ENCODE measurements at regions not wholly inside any gene's neighbourhood (a gene's known extent, or its start where the extent isn't known, plus 50 kb on each side); places are given as distances from the start of the nearest gene placed in this dataset.

DNA sequence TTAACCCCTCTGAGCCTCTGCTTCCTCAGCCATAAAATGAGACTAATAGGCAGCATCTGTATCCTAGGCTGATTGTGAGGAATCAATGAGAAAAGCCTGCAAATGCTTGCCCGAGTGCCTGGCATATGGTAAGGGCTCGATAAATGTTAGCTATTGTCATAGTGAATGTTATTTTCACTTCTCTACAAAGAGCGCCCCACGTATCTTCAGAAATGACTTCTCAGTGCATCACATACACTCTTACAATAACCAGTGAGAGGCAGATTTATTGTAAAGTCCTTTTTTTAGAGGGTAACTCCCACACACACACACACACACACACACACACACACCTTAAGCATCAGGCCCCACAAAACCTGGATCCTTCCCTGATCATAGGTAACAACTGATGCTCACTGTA, 60.5 kb upstream of the SPATA12 start:
- TF ChIP-seq, protein P1, sequence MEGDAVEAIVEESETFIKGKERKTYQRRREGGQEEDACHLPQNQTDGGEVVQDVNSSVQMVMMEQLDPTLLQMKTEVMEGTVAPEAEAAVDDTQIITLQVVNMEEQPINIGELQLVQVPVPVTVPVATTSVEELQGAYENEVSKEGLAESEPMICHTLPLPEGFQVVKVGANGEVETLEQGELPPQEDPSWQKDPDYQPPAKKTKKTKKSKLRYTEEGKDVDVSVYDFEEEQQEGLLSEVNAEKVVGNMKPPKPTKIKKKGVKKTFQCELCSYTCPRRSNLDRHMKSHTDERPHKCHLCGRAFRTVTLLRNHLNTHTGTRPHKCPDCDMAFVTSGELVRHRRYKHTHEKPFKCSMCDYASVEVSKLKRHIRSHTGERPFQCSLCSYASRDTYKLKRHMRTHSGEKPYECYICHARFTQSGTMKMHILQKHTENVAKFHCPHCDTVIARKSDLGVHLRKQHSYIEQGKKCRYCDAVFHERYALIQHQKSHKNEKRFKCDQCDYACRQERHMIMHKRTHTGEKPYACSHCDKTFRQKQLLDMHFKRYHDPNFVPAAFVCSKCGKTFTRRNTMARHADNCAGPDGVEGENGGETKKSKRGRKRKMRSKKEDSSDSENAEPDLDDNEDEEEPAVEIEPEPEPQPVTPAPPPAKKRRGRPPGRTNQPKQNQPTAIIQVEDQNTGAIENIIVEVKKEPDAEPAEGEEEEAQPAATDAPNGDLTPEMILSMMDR (IDR thresholded peaks at IDR 0.05; ENCODE audit: low read length) = no peak
- TF ChIP-seq EZH2 (IDR thresholded peaks at IDR 0.05; ENCODE audit: borderline replicate concordance, low read length) = no peak
